NCI-H2196 (cell line): ENCODE measurements at regions not wholly inside any gene's neighbourhood (a gene's known extent, or its start where the extent isn't known, plus 50 kb on each side); places are given as distances from the start of the nearest gene placed in this dataset.
"Not testable (repeated sequence)": the region's sequence is repeated elsewhere in the genome, so short reads cannot be mapped to it uniquely, and the experiment has no call there.

Source experiments
- DNase-seq: peaks from one replicate; lab custom pipeline; 2025; ENCODE audit not compliant: unreplicated experiment; lab: John Stamatoyannopoulos, UW

GRCh38 chr10:11691319-11691755 lies 50.8 kb upstream of the ECHDC3 start:
- DNase-seq, result no peak

- no peak for DNase-seq
Observed at GRCh38 chr10:11689945-11690736, 52.0 kb upstream of the ECHDC3 start.

- not testable (repeated sequence) for DNase-seq
Observed at GRCh38 chr10:11688448-11688795, 53.8 kb upstream of the ECHDC3 start.

- no peak for DNase-seq
Observed at GRCh38 chr10:11687779-11688447, 54.3 kb upstream of the ECHDC3 start.

DNA sequence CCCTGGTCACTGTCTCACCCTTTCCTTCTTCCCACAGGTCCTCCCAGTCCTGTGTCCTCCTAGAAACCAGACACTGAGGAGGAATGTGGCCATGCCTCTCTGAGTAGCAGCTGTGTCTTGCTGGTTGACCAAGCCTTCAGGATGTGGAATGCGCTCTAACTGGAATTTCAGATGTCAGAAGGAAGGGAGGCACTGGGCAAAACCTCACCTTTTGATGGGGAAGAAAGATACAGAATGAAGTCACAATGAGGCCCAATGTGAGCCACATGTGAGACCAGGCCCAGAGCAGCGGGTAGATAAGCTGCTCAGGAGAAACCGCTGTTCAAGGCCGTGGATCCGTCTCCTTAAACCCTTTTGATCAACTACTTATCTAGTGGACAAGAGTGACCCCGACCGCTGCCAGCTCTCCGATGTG lies 54.8 kb upstream of the ECHDC3 start:
- peak; percentile 5 for DNase-seq

DNA sequence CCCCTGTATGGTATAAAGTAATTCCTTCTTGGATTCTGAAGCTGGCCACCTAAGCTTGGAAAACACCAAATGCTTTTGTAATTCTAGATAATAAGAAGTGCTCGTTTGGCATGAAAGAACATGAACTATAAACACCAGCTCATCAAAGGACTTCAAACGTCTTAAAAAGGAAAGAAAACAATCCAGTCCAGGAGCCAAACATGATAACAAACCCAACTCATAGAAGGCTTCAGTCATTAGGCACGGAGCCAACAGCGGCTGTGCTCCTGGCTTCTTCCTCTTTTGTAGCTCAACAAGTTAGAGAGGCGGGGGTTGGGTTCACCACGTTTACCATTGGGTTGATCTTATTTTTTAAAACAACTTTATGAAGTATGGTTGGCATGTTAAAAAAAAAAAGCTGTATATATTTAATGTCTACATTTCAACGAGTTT lies 56.4 kb upstream of the ECHDC3 start:
- DNase-seq, result peak; percentile 56

DNA sequence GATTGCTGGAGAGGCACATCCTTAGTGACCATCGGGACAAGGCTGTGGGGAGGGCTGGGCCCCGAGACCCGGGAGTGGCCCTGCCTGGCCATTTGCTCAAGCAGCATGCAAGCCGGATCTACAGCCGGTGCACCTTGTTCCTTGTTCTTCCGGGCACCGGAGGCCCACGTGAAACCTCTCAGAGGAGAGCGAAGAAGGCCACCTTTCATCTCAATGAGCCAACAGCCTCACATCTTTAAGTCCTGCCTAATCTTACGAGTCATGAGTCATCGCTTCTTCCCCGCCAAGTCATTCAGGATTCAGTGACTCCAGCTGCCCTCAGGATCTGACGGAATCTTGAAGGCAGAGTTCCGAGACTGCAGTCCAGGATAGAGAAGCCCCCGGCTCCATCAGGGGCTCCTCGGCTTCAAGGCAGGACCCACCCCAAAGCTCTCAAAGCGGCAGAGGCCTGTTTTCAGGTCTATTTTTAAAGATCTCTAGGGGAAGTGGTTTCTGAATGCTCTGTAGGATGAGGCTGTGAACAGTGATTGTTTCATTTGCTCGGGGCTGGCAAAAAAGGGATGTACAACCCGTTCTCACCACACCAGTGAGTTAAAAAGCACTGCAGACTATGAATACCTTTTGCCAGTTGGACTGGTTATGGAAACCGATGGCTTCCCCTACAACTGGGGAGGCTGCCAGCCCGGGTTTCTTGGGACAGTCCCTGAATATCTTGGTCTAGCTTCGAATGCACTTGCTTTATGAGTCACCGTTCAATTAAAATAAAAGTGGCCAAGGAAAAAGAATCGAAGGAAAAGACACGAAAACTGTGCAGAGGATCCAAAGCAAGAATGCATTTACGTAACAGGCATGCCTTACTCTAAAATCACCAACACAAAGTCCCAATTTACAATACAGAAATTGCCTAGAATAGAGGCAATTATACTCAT lies 57.2 kb upstream of the ECHDC3 start:
- DNase-seq, result no peak

- DNase-seq, result not testable (repeated sequence)
Observed at GRCh38 chr10:11684341-11684716, 57.9 kb upstream of the ECHDC3 start.

DNA sequence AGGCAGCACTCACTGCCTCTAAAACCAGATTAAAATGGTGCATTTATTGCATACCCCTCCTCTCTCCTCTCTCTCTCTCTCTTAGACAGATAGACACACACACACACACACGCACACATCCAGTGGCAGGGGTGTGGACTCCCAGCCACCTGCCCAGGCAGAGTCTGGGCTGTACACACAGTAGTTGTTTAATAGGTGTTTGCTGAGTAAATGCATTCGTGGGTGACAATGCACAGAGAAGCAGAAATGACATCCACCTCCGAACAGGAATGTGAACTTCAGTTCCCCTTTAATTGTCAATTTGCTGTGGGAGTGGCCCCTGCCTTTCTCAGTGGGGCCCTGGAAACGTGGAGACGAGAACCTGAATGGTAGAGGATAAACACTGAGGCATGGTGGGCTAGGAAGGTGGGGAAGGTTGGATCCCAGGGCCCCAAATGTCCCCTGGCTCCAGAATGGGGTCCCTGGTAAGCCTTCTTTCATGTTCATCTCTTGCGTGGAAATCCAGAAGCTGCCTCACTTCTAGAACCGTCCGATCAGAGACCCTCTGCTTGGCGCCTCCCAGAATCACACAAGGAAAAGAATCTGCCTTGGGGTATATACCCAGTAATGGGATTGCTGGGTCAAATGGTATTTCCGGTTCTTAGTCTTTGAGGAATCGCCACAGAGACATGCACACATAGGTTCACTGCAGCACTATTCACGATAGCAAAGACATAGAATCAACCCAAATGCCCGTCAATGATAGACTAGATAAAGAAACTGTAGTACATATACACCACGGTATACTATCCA lies 58.5 kb upstream of the ECHDC3 start:
- no peak for DNase-seq

- no peak for DNase-seq
Observed at GRCh38 chr10:11682851-11683250, 59.3 kb upstream of the ECHDC3 start.

DNA sequence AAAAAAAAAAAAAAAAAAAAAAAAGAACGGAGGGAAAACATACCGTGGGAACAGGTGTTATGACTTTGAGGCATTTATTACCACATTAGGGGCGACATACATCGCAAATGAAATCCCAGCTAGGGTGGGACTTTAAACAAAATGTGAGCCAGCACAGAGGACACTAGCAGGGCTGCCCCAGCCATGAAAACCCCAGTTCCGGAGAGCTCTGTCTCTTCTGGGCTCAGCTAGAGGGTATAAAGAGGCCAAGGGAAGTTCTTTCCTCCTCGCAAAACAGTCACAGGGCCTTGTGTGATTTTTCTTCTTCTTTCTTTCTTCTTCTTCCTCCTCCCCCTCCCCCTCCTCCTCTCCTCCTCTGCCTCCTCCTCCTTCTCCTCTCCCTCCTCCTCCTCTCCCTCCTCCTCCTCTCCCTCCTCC lies 59.9 kb upstream of the ECHDC3 start:
- no peak for DNase-seq

DNA sequence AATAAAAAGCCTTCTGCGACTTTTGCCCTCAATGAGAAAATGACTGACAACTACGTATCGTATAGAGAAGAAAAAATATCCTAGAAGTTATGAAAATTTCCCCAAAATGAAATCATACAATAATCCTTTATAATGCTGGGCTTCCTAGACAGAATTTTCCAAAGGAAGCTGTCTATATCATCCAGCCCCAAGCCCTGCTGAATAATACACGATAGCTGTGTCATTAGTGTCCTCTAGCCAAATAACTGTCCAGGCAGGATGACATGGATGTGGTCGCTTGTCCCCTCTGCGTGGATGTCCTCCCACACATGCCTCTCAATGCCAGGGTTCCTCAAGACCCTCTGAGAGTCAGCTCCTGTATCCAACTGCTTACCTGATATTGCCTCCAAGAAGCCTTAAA lies 61.7 kb upstream of the ECHDC3 start:
- no peak for DNase-seq

GRCh38 chr10:11679946-11680345 lies 62.2 kb upstream of the ECHDC3 start:
- no peak for DNase-seq

GRCh38 chr10:11678074-11678793 lies 63.9 kb upstream of the ECHDC3 start:
- no peak for DNase-seq

DNA sequence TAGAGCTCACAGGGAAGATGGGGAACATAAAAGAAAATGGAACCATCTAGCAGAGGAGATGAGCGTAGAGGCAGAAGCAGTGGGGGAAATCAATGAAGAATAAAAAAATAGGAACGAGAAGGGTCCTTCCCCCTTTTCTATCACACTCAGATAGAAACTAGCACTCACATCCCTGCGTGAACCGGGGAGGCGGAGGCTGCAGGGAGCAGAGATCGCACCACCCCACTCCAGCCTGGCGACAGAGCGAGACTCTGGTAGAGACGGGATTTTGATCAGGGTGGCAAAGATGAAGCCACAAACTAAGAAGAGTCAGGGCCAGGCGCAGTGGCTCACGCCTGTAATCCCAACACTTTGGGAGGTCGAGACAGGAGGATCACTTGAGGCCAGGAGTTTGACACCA lies 64.7 kb upstream of the ECHDC3 start:
- DNase-seq, result no peak

GRCh38 chr10:11673346-11674280 lies 62.2 kb upstream of the USP6NL start:
- DNase-seq, result no peak

DNA sequence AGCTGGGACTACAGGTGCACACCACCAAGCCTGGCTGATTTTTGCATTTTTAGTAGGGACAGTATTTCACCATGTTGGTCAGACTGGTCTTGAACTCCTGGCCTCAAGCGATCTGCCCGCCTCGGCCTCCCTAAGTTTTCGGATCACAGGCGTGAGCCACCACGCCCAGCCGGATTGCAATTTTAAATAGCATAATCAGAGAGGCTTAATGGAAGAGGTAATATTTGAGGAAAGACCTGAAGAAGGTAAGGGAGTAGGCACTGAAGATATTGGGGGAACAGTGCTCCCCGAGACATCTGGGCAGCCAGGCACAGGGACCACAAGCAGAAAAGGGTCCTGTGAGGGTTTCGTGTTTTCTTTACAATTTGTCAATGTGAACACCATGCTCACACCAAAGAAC lies 61.4 kb upstream of the USP6NL start:
- no peak for DNase-seq

DNA sequence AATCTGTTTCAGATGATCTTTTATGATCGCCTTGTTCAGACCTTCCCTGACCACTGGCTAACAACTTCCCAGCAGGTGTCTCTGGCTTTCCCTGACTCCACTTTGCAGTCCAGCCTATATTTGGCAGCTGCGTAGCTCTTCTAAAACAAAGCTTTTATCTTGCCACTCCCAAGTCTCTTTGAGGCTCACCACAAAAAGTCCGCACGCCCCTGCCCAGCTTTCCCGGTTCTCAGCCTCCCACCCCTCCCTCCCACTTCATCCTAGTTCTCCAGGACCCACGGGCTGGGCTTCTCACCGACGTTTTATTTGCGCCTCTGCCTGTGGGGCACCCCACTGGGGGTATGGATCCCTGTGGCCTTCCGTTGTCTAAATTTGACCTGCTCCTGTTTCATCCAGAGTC lies 58.9 kb upstream of the USP6NL start:
- no peak for DNase-seq
